ENCODE measurements at regions not wholly inside any gene's neighbourhood (a gene's known extent, or its start where the extent isn't known, plus 50 kb on each side); places are given as distances from the start of the nearest gene placed in this dataset.
"Not testable (repeated sequence)": the region's sequence is repeated elsewhere in the genome, so short reads cannot be mapped to it uniquely, and the experiment has no call there.

GRCh38 chr7:41568135-41568534, 134.8 kb downstream of the INHBA start:
- CTCF ChIA-PET = no interaction called here
- Mint-ChIP-seq H3K27me3 (no peaks in the 10 kb centered on the region), H3K4me3 (no peak overlapping the region), H3K4me1 (no peaks in the 10 kb centered on the region), H3K36me3 (no peaks in the 10 kb centered on the region), H3K27ac (no peak overlapping the region), H3K9me3 (peaks cover 5% of the 10 kb centered on the region)
- no peak for DNase-seq

GRCh38 chr7:41567731-41568114, 135.2 kb downstream of the INHBA start:
- no peaks in the 10 kb centered on the region for H3K36me3 Mint-ChIP-seq
- no peak overlapping the region for H3K27ac Mint-ChIP-seq
- peaks cover 5% of the 10 kb centered on the region for H3K9me3 Mint-ChIP-seq
- no peak overlapping the region for H3K4me3 Mint-ChIP-seq
- H3K27me3 Mint-ChIP-seq = no peaks in the 10 kb centered on the region
- CTCF ChIA-PET = no interaction called here
- no peaks in the 10 kb centered on the region for H3K4me1 Mint-ChIP-seq
- DNase-seq = no peak

DNA sequence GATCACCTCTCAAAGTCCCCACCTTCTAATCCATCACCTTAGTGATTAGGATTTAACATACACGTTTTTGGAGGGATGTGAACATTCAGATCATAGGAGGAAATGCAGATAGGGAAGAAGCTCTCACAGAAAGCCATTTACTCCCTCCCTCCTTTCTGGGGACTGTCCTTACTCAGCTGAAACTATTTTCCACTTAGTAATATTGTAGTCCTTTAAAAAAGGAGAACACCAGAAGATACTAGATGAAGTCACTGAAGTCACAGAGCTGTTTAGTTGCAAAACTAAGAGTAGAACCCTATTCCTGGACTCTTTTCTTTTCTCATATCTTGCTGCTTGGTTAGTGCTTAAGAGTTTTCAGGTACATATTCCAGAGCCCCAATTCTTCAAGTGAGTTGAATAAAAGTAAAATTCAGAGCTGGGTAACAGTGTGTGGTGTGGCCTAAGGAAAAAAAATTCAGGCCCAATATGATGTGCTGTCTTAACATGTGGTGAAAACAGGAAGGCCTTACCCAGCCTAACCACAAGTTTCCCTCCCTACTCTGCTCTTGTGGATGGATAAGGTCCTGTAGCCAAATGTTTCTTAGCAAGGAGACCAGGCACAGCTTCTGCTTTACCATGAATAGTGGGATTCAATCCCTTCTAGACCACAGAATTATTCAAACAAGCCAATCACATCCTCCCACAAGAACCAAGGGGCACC, 135.7 kb downstream of the INHBA start:
- Mint-ChIP-seq H3K9me3 (peaks cover 5% of the 10 kb centered on the region), H3K4me3 (no peak overlapping the region), H3K4me1 (no peaks in the 10 kb centered on the region), H3K36me3 (no peaks in the 10 kb centered on the region), H3K27ac (no peak overlapping the region), H3K27me3 (no peaks in the 10 kb centered on the region)
- CTCF ChIA-PET = interaction anchor here (0.6 kb wide), 1 partner anchor 26 kb away, joined by 3 read pairs; no protein-coding TSS in a partner anchor
- no peak for DNase-seq

- CTCF ChIA-PET = no interaction called here
- Mint-ChIP-seq H3K27me3 (no peaks in the 10 kb centered on the region), H3K36me3 (no peaks in the 10 kb centered on the region)
These were observed 136.3 kb downstream of the INHBA start for GRCh38 chr7:41566581-41566980.

DNA sequence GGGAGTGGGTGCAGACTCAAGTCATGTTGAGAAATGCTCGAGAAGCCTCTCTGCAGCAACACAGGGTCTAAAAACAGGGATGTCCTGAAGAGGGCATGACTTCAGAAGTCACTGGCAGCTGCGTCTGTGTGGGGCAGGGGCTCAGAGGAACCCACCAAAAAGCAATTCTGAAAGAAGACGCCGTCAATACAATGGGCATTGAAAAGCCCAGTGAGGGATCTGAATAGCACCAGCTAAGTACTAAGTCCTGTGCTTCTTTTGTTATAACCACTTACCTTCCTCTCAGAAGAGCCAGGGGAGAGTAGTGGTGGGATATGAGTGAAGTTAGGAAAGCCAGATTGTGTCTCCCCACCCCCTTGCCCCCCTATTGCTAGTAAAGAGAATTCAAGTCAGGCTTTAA, 137.2 kb downstream of the INHBA start:
- no peaks in the 10 kb centered on the region for H3K4me1 Mint-ChIP-seq
- H3K4me3 Mint-ChIP-seq = no peak overlapping the region
- DNase-seq = no peak
- CTCF ChIA-PET = no interaction called here
- no peak overlapping the region for H3K27ac Mint-ChIP-seq
- no peaks in the 10 kb centered on the region for H3K36me3 Mint-ChIP-seq
- H3K9me3 Mint-ChIP-seq = peaks cover 5% of the 10 kb centered on the region
- no peaks in the 10 kb centered on the region for H3K27me3 Mint-ChIP-seq

More at GRCh38 chr7:41566581-41566980, 136.3 kb downstream of the INHBA start:
- no peak overlapping the region for H3K27ac Mint-ChIP-seq
- no peak for DNase-seq
- H3K9me3 Mint-ChIP-seq = peaks cover 5% of the 10 kb centered on the region
- H3K4me3 Mint-ChIP-seq = no peak overlapping the region
- H3K4me1 Mint-ChIP-seq = no peaks in the 10 kb centered on the region

- Mint-ChIP-seq H3K27me3 (no peaks in the 10 kb centered on the region), H3K4me3 (no peak overlapping the region), H3K4me1 (no peaks in the 10 kb centered on the region), H3K27ac (no peak overlapping the region), H3K36me3 (no peaks in the 10 kb centered on the region), H3K9me3 (peaks cover 14% of the 10 kb centered on the region)
- DNase-seq = no peak
- CTCF ChIA-PET = no interaction called here
These were observed 143.5 kb downstream of the INHBA start for GRCh38 chr7:41559426-41559825.

- no peaks in the 10 kb centered on the region for H3K27me3 Mint-ChIP-seq
- H3K27ac Mint-ChIP-seq = no peak overlapping the region
- CTCF ChIA-PET = no interaction called here
- H3K9me3 Mint-ChIP-seq = peaks cover 13% of the 10 kb centered on the region
- DNase-seq = no peak
- H3K36me3 Mint-ChIP-seq = no peaks in the 10 kb centered on the region
- H3K4me3 Mint-ChIP-seq = no peak overlapping the region
- no peaks in the 10 kb centered on the region for H3K4me1 Mint-ChIP-seq
These were observed 148.4 kb downstream of the INHBA start for GRCh38 chr7:41554481-41554880.

- H3K36me3 Mint-ChIP-seq, H3K9me3 Mint-ChIP-seq, H3K4me3 Mint-ChIP-seq, H3K27me3 Mint-ChIP-seq, H3K4me1 Mint-ChIP-seq, DNase-seq, CTCF ChIA-PET, H3K27ac Mint-ChIP-seq: not testable (repeated sequence)
These were observed 152.8 kb downstream of the INHBA start for GRCh38 chr7:41550046-41550445.

DNA sequence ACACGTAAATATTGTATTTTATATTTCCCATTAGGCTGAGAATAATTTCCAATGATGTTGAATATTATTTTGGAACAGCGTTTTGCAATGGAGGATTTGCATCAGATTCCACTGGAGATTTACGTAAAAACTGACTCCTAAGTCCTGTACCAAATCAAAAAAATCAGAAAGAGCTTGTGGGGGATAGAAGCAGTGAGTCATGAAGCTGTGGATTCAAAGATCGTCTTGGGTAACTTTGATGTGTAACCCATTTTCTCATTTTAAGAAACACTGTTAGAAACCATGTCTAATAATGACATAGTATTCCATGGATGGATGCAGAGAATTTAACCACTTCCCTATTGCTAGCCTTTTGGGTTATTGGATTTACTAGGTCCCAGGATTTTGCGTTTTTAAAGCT, 158.6 kb downstream of the INHBA start:
- no peak overlapping the region for H3K4me3 Mint-ChIP-seq
- no peak for DNase-seq
- H3K36me3 Mint-ChIP-seq = no peaks in the 10 kb centered on the region
- no peaks in the 10 kb centered on the region for H3K4me1 Mint-ChIP-seq
- no peak overlapping the region for H3K27ac Mint-ChIP-seq
- no peaks in the 10 kb centered on the region for H3K9me3 Mint-ChIP-seq
- CTCF ChIA-PET = no interaction called here
- H3K27me3 Mint-ChIP-seq = no peaks in the 10 kb centered on the region

GRCh38 chr7:41540601-41541000, 162.3 kb downstream of the INHBA start:
- Mint-ChIP-seq H3K9me3 (no peaks in the 10 kb centered on the region), H3K27ac (no peak overlapping the region), H3K36me3 (no peaks in the 10 kb centered on the region), H3K4me1 (no peaks in the 10 kb centered on the region), H3K27me3 (no peaks in the 10 kb centered on the region), H3K4me3 (no peak overlapping the region)
- CTCF ChIA-PET = interaction anchor here (0.8 kb wide), 1 partner anchor 27 kb away, joined by 3 read pairs; no protein-coding TSS in a partner anchor
- no peak for DNase-seq

GRCh38 chr7:41538810-41539724, 163.8 kb downstream of the INHBA start:
- CTCF ChIA-PET = no interaction called here

DNA sequence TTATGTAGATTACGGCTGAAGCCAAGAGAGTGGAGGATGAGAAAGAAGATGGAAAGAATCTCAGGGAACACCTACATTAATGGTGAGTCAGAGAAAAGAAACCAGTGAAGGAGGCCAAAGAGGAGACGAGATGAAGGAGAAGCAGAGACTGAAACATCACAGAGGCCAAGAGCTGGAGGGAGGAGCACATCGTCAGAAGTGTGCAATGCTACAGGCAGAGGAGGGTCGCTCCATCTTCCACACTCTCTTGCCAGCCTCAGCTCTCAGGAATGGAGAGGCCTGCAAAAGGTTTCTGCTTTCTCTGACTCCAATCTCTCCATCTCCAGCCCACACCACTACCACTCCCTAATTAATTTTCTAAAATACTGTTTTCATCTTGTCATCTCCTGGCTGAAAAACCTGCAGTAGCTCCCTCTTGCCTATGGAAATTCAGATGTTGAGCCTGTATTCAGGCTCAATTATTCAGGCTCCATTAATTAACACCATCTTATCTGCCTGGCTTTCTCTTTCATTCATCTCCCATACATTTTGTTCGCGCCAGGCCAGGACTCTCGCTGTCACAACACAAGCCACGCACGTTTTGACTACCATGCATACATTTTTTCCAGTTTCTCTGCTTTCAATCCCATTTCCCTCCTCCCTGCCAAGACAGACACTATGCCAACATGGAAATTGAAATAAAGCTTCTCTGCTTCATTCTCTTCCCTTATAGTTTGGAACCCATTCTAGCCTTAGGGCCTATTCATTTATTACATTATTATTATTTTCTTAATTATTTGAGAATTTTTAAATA, 165.8 kb downstream of the INHBA start:
- Mint-ChIP-seq H3K27ac (no peak overlapping the region), H3K36me3 (no peaks in the 10 kb centered on the region), H3K27me3 (no peaks in the 10 kb centered on the region), H3K9me3 (no peaks in the 10 kb centered on the region), H3K4me3 (no peak overlapping the region), H3K4me1 (no peaks in the 10 kb centered on the region)
- CTCF ChIA-PET = no interaction called here
- DNase-seq = no peak

More at GRCh38 chr7:41538810-41539724, 163.8 kb downstream of the INHBA start:
- DNase-seq = no peak
- H3K36me3 Mint-ChIP-seq = no peaks in the 10 kb centered on the region
- no peak overlapping the region for H3K27ac Mint-ChIP-seq
- H3K27me3 Mint-ChIP-seq = no peaks in the 10 kb centered on the region
- H3K4me1 Mint-ChIP-seq = no peaks in the 10 kb centered on the region
- H3K9me3 Mint-ChIP-seq = no peaks in the 10 kb centered on the region
- H3K4me3 Mint-ChIP-seq = no peak overlapping the region

DNA sequence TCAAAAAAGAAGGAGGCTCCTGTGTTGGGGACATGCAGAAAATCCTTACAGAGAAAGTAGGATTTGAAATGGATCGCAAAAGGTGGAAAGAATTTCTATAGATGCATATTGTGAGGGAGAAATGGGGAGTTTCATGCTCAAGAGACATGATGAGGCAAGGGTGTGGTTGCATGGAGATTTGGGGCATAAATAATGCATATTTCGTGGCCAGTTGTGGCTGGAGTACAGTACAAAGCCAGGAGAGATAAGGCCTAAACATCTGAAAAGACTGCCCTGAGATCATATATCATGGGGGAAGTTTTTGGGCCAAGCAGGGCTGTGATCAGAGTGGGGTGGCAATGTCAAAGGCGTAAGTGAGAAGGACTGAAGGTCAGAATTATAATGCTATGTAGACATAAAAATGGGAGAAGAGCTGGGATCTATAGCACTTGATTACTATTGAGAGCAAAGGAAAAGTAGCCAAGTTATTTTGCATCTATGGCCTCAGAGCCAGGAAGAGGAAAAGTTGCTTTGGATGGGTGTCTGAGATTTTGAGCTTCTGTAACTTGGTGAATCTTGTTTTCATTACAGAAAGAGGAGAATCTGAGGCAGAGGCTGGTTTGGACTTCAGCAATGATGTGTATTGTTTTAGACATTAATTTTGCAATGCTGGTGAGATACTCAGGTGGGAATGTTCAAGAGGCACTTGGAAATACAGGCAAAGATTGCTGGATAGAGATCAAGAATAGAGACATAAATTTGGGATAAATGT, 166.6 kb downstream of the INHBA start:
- H3K4me1 Mint-ChIP-seq = no peaks in the 10 kb centered on the region
- no peaks in the 10 kb centered on the region for H3K9me3 Mint-ChIP-seq
- CTCF ChIA-PET = no interaction called here
- DNase-seq = no peak
- H3K27ac Mint-ChIP-seq = no peak overlapping the region
- no peaks in the 10 kb centered on the region for H3K27me3 Mint-ChIP-seq
- H3K4me3 Mint-ChIP-seq = no peak overlapping the region
- no peaks in the 10 kb centered on the region for H3K36me3 Mint-ChIP-seq

GRCh38 chr7:41529831-41530230, 173.1 kb downstream of the INHBA start:
- Mint-ChIP-seq H3K9me3 (peaks cover 11% of the 10 kb centered on the region), H3K36me3 (no peaks in the 10 kb centered on the region), H3K4me3 (no peak overlapping the region), H3K27me3 (no peaks in the 10 kb centered on the region), H3K27ac (no peak overlapping the region), H3K4me1 (no peaks in the 10 kb centered on the region)
- CTCF ChIA-PET = no interaction called here
- no peak for DNase-seq
